ENCODE measurements at regions not wholly inside any gene's neighbourhood (a gene's known extent, or its start where the extent isn't known, plus 50 kb on each side); places are given as distances from the start of the nearest gene placed in this dataset.

GRCh38 chr5:84480873-84481637 is 96.4 kb upstream of the EDIL3 start:
- DNase-seq = no peak
- no peak for ATAC-seq
- no peaks in the 10 kb centered on the region for H3K27me3 ChIP-seq
- H3K36me3 ChIP-seq = no peaks in the 10 kb centered on the region
- intact Hi-C loops (cut with DNase I) = no loop called here
- WGBS, 4 donors = 41 to 64% (median 55%) methylated on average over 5 of the region's 5 CpGs
- no peak overlapping the region for H3K27ac ChIP-seq
- H3K4me3 ChIP-seq = no peak overlapping the region
- no peak for TF ChIP-seq CTCF (IDR thresholded peaks at IDR 0.05)
- no peak for TF ChIP-seq POLR2A (IDR thresholded peaks at IDR 0.05)
- no peaks in the 10 kb centered on the region for H3K4me1 ChIP-seq
- no peaks in the 10 kb centered on the region for H3K9me3 ChIP-seq

GRCh38 chr5:84478603-84479002 is 93.9 kb upstream of the EDIL3 start:
- Histone ChIP-seq H3K27ac (no peak overlapping the region), H3K4me1 (no peaks in the 10 kb centered on the region), H3K36me3 (no peaks in the 10 kb centered on the region), H3K27me3 (no peaks in the 10 kb centered on the region), H3K9me3 (no peaks in the 10 kb centered on the region), H3K4me3 (no peak overlapping the region)
- 75 to 84% (median 81%) methylated on average over 1 of the region's 1 CpG for WGBS, 4 donors
- no peak for TF ChIP-seq CTCF (IDR thresholded peaks at IDR 0.05)
- no peak for TF ChIP-seq POLR2A (IDR thresholded peaks at IDR 0.05)
- intact Hi-C loops (cut with DNase I) = no loop called here
- no peak for ATAC-seq
- DNase-seq = no peak

GRCh38 chr5:84477485-84477884 is 92.8 kb upstream of the EDIL3 start:
- no peak overlapping the region for H3K4me3 ChIP-seq
- DNase-seq (no peak), ATAC-seq (no peak)
- no peaks in the 10 kb centered on the region for H3K27me3 ChIP-seq
- H3K4me1 ChIP-seq = no peaks in the 10 kb centered on the region
- 86 to 94% (median 90%) methylated on average over 2 of the region's 2 CpGs for WGBS, 4 donors
- no peak overlapping the region for H3K27ac ChIP-seq
- intact Hi-C loops (cut with DNase I) = no loop called here
- TF ChIP-seq CTCF (IDR thresholded peaks at IDR 0.05) (no peak), POLR2A (IDR thresholded peaks at IDR 0.05) (no peak)
- H3K36me3 ChIP-seq = no peaks in the 10 kb centered on the region
- H3K9me3 ChIP-seq = no peaks in the 10 kb centered on the region

GRCh38 chr5:84474126-84474525 is 89.4 kb upstream of the EDIL3 start:
- no peak for DNase-seq
- Histone ChIP-seq H3K27me3 (no peaks in the 10 kb centered on the region), H3K9me3 (no peaks in the 10 kb centered on the region), H3K36me3 (no peaks in the 10 kb centered on the region), H3K27ac (no peak overlapping the region), H3K4me1 (no peaks in the 10 kb centered on the region), H3K4me3 (no peak overlapping the region)
- ATAC-seq = no peak
- TF ChIP-seq POLR2A (IDR thresholded peaks at IDR 0.05) = no peak
- no peak for TF ChIP-seq CTCF (IDR thresholded peaks at IDR 0.05)
- 93 to 95% (median 94%) methylated on average over 4 of the region's 4 CpGs for WGBS, 4 donors
- intact Hi-C loops (cut with DNase I) = no loop called here

All from heart left ventricle (tissue), 16 donors.